ENCODE measurements at regions not wholly inside any gene's neighbourhood (a gene's known extent, or its start where the extent isn't known, plus 50 kb on each side); places are given as distances from the start of the nearest gene placed in this dataset.
A peak's percentile ranks its signal among the peaks of the same experiment; 100 is the strongest.
"Not testable (repeated sequence)": the region's sequence is repeated elsewhere in the genome, so short reads cannot be mapped to it uniquely, and the experiment has no call there.

GRCh38 chr5:2863675-2864433, 112.4 kb upstream of the IRX2 start:
- no peaks in the 10 kb centered on the region for H3K9me3 ChIP-seq
- no peaks in the 10 kb centered on the region for H3K27me3 ChIP-seq
- no peak overlapping the region for H3K27ac ChIP-seq
- peak; percentile 47 for DNase-seq
- H3K4me1 ChIP-seq: no peaks in the 10 kb centered on the region
- TF ChIP-seq CTCF (IDR thresholded peaks at IDR 0.05): no peak
- intact Hi-C loops (cut with DNase I): no loop called here
- ATAC-seq: no peak
- no peaks in the 10 kb centered on the region for H3K36me3 ChIP-seq
- H3K4me3 ChIP-seq: no peak overlapping the region

- no peaks in the 10 kb centered on the region for H3K4me1 ChIP-seq
- TF ChIP-seq CTCF (IDR thresholded peaks at IDR 0.05): no peak
- ATAC-seq: no peak
These were observed 111.7 kb upstream of the IRX2 start for GRCh38 chr5:2863133-2863532.

GRCh38 chr5:2862176-2862575, 110.7 kb upstream of the IRX2 start:
- H3K9me3 ChIP-seq; H3K36me3 ChIP-seq; ATAC-seq; intact Hi-C loops (cut with DNase I); H3K4me3 ChIP-seq; H3K27ac ChIP-seq; H3K27me3 ChIP-seq; H3K4me1 ChIP-seq: not testable (repeated sequence)
- DNase-seq: peak; percentile 2

More at GRCh38 chr5:2863133-2863532, 111.7 kb upstream of the IRX2 start:
- H3K36me3 ChIP-seq: no peaks in the 10 kb centered on the region
- H3K27ac ChIP-seq: no peak overlapping the region
- H3K9me3 ChIP-seq: no peaks in the 10 kb centered on the region
- DNase-seq: peak; percentile 22
- intact Hi-C loops (cut with DNase I): no loop called here
- H3K27me3 ChIP-seq: no peaks in the 10 kb centered on the region
- no peak overlapping the region for H3K4me3 ChIP-seq

GRCh38 chr5:2861605-2862004, 110.1 kb upstream of the IRX2 start:
- H3K4me1 ChIP-seq: no peaks in the 10 kb centered on the region
- H3K4me3 ChIP-seq: no peak overlapping the region
- no peaks in the 10 kb centered on the region for H3K27me3 ChIP-seq
- intact Hi-C loops (cut with DNase I): no loop called here
- H3K36me3 ChIP-seq: no peaks in the 10 kb centered on the region
- no peak overlapping the region for H3K27ac ChIP-seq
- ATAC-seq (peak; percentile 45), DNase-seq (no peak)
- H3K9me3 ChIP-seq: no peaks in the 10 kb centered on the region
- TF ChIP-seq CTCF (IDR thresholded peaks at IDR 0.05): no peak

GRCh38 chr5:2860101-2860500, 108.6 kb upstream of the IRX2 start:
- ATAC-seq (no peak), DNase-seq (no peak)
- no peaks in the 10 kb centered on the region for H3K9me3 ChIP-seq
- no peak overlapping the region for H3K4me3 ChIP-seq
- no peak overlapping the region for H3K27ac ChIP-seq
- H3K36me3 ChIP-seq: no peaks in the 10 kb centered on the region
- intact Hi-C loops (cut with DNase I): no loop called here
- no peaks in the 10 kb centered on the region for H3K4me1 ChIP-seq
- no peak for TF ChIP-seq CTCF (IDR thresholded peaks at IDR 0.05)
- no peaks in the 10 kb centered on the region for H3K27me3 ChIP-seq

- Histone ChIP-seq H3K9me3 (no peaks in the 10 kb centered on the region), H3K4me1 (no peaks in the 10 kb centered on the region), H3K27ac (no peak overlapping the region), H3K36me3 (no peaks in the 10 kb centered on the region), H3K4me3 (no peak overlapping the region), H3K27me3 (no peaks in the 10 kb centered on the region)
- intact Hi-C loops (cut with DNase I): no loop called here
- TF ChIP-seq CTCF (IDR thresholded peaks at IDR 0.05): no peak
- DNase-seq (no peak), ATAC-seq (no peak)
These were observed 106.4 kb upstream of the IRX2 start for GRCh38 chr5:2857837-2858236.

All from upper lobe of right lung (tissue), 1 donor.